CD4-positive, alpha-beta T cell treated with Interleukin-4 for 4 hours (primary cell): ENCODE measurements at regions not wholly inside any gene's neighbourhood (a gene's known extent, or its start where the extent isn't known, plus 50 kb on each side); places are given as distances from the start of the nearest gene placed in this dataset.

Experiments used
- DNase-seq: peaks from one replicate; pipeline ENCODE4 v3.0.0-alpha.2; 2020

GRCh38 chr1:164472841-164473240, 86.1 kb upstream of the PBX1 start:
- DNase-seq = no peak

- no peak for DNase-seq
These were observed 85.4 kb upstream of the PBX1 start for GRCh38 chr1:164473544-164473943.

- no peak for DNase-seq
These were observed 83.2 kb upstream of the PBX1 start for GRCh38 chr1:164475834-164476233.

GRCh38 chr1:164477343-164477742, 81.6 kb upstream of the PBX1 start:
- DNase-seq = no peak

GRCh38 chr1:164479242-164479641, 79.7 kb upstream of the PBX1 start:
- no peak for DNase-seq

- DNase-seq = no peak
These were observed 78.6 kb upstream of the PBX1 start for GRCh38 chr1:164480285-164480907.

- DNase-seq = no peak
These were observed 63.1 kb upstream of the PBX1 start for GRCh38 chr1:164495905-164496304.

GRCh38 chr1:164498792-164499191, 60.2 kb upstream of the PBX1 start:
- no peak for DNase-seq

GRCh38 chr1:164504749-164505148, 54.2 kb upstream of the PBX1 start:
- no peak for DNase-seq
